ENCODE measurements at regions not wholly inside any gene's neighbourhood (a gene's known extent, or its start where the extent isn't known, plus 50 kb on each side); places are given as distances from the start of the nearest gene placed in this dataset.

DNA sequence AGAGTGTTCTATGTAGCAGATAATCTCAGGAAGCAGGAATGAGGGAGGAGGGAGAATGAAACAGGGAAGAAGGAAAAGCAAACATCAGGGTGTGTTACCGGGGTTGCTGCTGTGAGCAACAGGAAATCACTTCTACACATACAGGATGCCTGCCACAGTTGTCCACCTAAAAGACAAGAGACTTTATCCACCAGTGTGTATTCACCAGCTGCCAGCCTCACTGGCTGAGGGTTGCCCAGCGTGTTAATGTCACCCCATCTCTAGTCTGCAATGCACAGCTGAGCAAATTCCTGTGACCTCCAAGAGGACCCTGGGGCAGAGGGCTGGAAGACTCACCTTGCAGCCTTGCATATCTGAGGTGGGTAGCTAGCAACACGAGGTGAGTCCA, 183.7 kb downstream of the GPAM start:
- DNase-seq = no peak

DNA sequence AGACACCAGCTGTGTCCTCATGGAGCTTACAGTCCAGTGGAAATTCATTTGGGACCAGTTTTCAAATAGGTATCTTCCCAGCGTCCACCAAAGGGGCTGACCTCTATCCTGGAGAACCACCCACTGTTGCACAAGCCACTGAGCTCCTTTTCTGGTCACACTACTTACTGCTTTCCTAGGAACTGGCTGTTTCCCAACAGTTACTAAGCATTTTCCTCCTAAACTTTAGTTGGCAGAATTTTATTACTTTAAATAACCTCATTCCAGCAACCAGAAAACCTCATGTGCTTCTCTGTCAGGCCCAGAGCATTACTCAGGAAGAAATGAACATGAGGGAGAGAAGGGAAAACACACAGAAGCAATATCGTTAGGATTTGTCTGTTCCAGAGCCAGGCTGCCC, 183.1 kb downstream of the GPAM start:
- DNase-seq = peak; percentile 44

DNA sequence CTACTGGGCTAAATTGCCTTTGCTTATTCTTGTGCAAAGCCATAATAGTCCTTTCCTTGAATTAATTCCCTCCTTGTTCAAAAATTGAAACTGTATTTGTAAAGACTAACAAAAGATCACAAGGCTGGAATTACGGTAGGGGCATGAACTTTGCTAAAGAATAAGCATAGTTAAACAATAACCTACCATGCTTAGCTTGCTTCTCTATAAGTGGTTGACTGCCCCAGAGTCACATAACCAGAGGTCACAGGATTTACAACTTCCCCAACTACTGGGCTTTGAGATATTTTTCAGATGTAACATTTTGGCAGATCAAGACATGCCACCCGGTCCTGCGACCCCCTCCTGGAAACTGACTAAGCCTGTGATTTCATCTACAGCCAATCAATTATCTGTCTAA, 181.4 kb downstream of the GPAM start:
- DNase-seq = no peak

DNA sequence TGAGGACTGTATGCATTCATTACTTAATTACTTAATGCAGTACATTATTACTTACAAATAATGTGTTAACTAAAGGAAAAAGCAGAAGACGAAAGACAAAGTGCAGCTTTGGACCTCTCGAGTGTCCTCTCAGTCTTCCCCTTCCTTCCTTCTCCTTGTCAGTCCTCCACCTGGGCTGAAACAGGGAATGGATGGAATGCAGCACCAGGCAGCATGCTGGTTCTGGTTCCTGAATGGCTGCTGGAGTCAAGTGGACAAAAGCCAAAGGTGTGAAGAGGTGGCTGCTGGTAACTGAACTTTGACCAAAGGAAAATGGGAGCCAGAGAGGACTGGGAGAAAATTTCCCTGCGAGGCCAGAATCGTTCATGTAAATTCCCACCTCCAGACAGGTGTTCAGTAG, 179.5 kb downstream of the GPAM start:
- no peak for DNase-seq

DNA sequence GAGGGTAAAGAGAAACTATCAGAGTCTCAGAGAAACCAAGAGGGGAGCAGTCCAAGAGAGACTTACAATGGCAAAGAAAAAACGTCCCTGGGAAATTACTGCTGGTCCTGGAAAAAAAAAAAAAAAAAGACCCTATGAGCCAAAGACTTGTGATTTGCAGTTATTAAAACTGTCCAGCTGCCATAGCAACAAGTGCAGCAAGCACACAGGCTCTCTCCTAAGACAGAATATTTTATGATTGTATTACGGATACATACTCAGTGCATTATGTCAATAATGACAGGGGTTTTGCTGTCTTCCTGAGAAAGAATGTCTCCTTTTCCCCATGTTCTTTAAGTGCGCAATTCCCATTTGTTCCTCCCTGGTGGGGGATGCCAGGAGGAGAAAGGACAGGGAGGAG, 178.5 kb downstream of the GPAM start:
- no peak for DNase-seq

DNA sequence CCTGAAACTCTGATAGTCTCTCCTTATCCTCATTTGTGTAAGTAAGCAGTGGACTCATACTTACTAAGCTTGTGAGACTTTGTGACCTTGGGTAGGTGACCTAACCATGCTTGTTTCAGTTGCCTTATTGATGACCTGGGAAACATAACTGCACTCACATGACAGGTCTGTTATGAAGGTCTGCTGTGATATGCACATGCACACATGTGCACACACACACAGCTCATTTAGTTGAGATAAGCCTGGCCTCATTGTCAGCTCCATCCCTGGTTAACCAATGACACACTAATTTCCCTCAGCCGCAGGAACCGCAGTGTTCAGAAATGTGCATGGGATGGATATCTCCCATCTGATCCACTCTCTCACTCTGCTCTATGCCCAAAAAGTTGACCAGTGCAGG, 177.2 kb downstream of the GPAM start:
- DNase-seq = no peak

DNA sequence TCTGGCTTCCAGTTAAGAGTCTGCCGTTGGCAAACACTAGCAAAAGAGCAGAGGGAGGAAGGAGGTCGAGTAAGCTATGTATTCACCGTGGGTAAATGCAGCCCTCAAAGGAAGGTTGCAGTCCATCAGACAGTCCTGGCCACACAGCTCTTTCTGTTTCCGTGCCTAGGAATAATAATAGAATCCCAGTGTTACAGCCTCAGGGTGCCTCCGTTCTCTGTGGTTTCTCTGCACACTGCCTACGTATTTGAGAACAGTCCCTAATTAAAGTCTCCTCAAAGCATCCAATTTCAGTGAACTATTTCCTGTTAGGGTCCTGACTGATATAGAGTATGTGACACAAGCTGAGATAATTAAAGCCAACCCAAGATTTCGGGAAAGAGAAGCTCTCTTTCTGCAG, 176.7 kb downstream of the GPAM start:
- no peak for DNase-seq

DNA sequence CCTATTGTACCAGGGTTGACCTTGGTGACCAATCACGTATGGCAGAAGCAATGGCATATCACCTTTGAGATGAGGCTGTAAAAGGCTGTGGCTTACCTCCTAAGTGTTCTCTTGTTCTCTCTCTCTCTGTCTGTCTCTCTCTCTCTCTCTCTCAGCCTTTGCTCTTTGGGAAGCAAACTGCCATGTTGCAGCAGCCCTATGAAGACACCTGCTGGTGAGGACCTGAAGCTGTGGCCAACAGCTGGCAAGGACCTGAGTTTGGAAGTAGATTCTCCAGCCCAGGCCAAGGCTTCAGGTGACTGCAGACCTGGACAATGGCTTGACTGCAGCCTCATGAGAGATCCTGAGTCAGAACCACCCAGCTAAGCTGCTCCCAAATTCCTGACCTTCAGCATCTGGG, 161.4 kb downstream of the GPAM start:
- no peak for DNase-seq

DNA sequence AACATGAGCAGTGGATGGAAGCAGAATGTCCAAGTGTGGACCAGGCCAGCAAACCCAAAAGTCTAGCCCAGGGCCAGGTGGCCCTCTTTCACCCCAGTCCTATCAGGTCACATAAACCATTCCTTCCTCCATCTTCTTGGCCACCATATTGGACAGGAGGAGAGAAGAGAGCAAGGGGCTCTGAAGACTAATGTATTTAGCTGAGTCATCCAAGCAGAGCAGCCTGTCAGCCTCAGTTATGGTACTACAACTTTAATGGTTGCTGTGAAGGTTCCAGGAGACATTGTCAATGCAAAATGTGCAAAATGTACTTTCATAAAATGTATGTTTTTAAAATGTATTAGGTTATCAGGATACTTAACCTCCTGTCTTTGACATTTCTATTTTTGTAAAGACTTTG, 159.5 kb downstream of the GPAM start:
- DNase-seq = no peak

DNA sequence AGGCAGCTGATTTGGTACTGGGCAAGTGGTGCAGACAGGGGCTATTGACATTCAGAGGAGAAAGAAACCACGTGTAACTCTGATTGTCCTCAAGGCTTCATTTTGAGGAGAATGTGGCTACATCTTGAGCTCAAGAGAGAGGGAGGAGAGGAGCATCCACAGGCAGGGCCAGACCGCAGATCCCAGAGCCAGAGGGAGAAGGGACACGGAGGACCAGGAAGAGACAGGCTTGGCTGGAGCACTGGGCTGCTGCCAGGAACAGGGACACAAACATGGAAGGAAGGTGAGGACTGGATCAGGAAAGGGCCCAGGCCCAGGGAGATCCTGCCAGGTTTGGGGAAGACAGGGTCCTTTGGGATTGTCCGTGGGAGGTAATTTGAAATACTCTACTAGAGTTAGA, 158.3 kb downstream of the GPAM start:
- no peak for DNase-seq

DNA sequence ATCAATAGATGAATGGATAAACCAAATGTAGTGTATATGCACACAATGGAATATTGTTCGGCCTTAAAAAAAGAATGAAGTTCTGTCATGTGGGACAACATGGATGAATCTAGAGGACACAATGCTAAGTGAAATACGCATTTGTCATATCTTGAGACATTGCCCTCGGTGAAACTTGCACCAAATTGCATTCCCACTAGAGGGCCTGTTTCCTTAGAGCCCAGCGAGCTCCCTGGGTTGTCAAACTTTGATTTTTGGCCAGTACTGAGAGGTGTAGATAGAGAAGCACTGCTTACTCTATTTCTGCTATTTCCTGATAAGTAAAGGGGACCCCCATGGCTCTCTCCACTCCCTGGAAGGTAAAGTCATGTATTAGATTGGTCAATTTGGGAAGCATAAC, 157.1 kb downstream of the GPAM start:
- DNase-seq = no peak

DNA sequence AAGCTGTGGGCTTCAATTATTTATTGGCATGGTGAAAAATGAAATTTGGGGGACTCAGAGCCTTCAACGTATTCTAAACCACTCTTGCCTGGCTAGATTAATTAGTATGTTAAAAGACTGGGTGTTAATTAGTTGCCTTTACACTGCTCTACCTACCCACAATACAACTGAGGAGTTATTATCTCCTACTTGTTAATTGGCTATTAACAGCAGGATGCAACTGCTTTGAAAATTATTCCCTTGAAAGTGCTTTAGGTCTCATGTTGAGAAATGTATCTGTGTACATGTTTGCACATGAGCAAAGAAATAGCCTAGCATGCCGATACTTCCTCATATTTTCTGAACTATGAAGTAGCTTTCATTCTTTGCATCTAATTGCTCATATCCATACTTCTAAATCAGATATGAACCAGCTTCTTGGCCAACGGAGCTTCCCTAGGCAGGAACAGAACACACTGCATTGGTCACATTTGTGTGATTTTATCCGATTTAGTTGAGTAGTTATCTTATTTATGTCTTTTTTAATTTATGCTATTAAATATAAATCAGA, 155.8 kb downstream of the GPAM start:
- DNase-seq = no peak

DNA sequence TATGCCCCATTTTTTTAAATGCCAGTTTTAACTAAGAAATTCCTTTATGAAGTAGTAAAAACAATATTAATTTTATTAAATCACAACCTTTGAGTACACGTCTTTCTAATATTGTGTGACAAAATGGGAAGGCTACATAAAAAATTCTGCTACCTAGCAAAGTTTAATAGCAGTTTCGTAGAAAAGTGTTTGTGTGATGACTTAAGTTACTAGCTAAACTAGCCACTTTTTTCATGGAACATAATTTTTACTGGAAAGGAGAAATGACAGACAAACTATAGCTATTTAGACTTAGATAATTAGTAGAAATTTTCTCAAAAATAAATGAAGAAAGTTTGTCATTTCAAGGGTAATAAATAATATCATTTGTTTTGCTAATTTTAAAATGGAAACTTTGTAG, 153.1 kb downstream of the GPAM start:
- DNase-seq = no peak

DNA sequence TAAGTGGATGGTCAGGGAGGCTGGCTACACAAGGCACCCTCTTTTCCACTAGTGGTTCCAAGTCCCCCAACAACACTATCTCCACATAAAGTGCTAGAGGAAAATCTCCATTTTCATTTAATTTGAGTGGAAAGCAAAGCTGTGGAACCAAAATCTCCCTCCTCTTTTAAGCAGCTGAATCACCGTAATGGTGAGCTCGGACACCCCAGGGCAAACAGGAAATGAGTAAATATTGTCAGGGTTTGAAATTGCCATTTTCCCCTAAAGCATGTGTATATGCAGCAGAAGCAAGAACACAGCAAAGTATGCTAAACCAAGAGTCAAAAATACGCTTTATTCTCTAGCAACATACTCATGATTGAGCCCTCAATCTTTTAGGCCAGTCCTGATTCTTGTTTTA, 143.7 kb downstream of the GPAM start:
- DNase-seq = no peak

DNA sequence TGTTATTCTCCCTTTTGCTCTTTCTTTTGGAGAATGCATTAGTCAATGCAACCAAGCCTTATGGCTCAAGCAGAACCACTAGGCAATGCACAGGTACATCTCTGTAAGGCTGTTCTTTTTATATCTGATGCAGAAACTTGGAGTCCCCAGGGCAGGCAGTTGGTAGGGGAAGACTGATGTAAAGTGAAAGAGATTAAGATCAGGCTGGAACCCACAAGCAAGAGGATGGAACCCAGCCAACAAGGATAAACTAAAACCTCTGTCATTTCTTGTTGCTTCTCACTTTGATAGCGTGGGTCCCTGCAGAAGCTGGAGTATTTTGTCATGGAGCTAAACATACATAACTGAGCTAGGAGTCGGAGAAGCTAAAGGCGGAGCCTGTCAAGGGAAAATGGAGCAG, 142.9 kb downstream of the GPAM start:
- DNase-seq = no peak

DNA sequence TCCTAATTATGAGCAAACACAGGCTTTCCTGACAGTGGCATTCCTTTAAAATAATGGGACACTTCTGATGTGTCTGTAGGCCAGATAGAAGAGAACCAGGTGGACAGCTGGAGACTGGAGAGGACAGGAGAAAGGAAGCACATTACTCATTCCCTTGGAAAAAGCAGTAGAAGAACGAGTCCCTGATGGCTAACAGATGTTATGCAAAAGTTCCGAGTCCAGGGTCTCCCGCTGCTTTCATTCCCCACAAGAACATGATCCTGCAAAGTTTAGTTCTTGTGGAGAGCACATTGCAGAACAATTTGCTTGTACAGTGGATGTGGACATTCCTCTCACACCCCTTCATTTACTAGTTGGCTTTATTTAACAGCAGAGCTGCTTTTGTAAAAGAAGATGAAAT, 137.6 kb downstream of the GPAM start:
- peak; percentile 15 for DNase-seq

DNA sequence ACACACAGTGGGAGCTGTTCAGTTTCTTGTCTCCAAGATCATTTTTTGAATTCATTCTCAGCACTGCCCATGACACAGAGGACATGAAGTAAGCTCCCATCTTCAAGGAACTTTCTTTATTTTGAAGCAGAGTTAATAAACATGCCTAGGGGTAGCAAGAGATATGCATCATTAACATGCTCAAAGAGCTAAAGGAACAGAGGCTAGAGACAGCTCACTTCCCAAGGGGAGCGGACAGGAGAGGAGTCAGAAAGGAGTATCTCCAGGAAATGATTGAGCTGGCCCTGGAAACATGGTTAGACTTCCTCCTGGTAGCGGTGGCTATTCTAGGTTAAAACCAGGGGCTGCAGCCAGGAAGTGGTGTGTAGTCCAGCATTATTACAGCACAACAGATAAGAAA, 135.9 kb downstream of the GPAM start:
- DNase-seq = no peak

DNA sequence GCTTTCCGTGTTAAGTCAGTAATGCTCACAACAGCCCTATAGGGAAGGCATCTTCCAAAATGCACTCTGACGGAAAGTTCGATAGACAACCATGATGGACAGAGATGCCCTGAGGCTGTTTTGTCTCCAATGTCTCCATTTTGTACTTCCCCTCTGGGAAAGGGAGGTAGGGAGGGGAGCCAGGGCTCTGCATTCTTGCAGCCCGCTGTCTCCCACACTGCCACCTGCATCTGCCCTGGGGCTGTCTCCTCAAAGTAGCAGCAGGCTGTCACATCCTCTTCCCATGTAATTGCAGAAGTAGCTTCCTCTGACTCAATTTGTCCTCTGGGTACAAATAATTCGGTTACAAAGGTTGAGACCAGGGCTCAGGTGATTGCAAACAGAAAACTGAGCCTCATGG, 131.4 kb downstream of the GPAM start:
- DNase-seq = no peak

DNA sequence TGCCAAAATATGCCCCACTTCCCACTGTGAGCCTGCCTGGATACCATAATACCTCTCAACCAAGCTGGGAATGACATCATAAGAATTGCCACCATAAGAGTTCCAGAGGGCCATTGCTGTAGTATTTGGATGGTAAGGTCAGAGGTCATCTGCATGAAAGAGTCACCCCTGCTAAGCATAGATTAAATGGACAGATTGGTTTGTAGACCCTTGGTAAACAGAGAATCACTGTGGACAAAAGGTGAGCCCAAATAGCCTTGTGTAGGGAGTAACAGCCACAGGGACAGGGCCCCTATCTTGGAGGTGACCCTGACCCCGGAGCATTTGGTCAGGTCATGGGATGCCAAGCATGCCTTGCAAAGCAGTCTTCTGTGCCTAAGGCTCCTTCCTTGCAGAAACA, 129.7 kb downstream of the GPAM start:
- DNase-seq = no peak

DNA sequence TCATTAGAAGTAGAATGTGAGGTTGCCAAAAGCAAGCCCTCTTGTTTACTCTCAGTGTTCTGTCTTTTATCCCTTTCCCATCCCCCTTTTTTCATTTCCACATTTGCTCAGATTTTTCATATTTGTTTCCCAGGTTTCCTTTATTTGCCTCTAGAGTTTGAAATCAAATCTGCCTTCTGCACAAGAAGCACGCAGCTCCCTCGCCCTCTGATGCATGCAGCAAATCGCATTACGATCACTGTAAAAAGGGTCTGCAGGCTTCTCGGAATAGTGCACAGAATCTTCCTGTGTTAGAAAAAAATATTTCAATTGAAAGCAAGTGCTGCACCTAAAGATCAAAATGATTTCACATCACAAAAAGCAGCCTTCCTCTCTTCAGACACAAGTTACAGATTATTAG, 129.0 kb downstream of the GPAM start:
- DNase-seq = no peak

DNA sequence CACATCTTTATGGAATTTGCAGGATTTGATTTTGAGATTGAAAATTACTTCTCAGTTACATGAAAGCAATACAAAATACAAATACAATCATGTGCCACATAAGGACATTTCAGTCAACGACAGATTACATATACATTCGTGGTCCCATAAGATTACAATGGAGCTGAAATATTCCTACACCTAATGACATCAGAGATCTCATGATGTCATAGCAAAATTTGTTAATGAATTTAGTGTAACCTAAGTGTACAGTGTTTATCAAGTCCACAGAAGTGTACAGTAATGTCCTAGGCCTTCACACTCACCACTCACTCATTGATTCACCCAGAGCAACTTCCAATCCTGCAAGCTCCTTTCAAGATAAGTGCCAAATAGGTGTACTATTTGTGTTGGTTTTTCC, 126.5 kb downstream of the GPAM start:
- DNase-seq = no peak

DNA sequence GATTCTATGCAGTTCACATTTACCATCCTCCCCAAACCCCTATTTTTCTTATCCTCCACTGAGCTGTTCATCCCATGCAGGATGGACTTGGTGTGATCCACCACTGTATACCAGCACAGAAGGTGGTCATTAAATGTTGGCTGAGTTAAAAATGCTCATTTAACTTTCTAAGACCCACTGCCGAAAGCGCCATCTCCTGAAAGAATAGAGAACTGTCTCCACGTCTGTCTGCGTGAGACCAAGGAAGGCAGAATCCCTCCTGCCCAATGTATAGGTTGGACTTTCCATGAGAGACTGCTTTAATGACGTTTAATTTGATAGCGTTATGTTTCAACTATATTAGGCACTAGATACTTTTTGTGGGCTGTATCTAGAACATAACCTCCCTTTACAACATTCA, 124.3 kb downstream of the GPAM start:
- no peak for DNase-seq

DNA sequence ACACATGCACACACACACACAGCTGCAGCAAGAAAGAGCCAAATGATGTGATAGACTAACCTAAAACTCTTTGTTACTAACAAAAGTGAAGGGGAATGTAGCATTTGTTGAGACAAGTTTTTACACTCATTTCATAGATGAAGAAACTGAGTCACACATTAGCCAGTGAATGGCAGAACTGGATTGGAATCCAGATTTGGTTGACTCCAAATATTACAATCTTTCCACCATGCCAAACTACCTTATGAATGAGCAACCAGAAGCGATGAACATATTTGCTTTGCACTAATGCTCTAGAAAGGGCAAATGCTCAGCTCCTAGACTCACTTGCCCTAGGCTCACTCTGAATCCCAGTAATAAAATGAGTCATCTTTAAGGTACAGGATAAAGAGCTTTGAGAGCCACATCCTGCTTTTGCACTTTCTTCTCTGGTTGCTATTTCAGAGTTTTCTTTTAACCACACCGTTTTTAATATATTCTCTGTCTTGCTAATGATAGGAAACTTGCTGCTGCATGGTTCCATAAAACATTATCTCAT, 111.9 kb downstream of the GPAM start:
- DNase-seq = no peak

DNA sequence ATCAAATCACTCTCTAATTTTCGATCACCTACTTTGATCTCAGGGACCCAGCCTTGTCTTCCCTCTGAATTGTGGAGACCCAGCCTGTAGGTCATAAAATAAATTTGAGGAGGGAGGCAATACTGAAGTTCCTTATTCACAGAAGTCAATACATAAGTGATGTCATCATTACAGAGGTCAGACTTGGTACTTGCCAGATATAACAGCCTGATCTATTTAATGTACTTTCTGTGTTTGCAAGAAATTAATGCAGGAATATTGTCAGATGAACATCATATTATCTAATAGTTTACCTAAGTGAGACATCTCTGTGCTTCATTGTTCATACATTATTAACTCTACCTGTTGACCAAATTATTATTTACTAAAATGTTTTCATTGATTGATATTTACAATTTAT, 105.6 kb downstream of the GPAM start:
- no peak for DNase-seq

DNA sequence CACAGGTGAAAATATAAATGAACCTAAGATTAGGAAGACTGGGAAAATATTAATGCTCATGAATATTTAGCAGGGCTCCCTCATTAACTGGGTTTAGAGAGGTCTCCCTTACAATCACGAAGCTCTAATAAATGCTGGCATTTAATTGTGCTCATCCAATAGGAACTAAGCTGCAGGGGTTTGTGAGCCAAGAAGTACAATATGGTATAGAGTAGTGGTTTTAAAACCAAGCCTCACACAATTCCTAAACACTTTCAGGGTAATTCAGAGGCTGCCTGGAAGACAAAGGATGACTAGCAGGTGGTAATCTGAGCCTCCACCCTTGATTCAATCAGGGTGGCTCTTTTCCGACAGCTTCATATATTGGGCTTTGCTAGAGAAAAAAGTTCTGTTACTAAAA, 103.3 kb downstream of the GPAM start:
- no peak for DNase-seq

DNA sequence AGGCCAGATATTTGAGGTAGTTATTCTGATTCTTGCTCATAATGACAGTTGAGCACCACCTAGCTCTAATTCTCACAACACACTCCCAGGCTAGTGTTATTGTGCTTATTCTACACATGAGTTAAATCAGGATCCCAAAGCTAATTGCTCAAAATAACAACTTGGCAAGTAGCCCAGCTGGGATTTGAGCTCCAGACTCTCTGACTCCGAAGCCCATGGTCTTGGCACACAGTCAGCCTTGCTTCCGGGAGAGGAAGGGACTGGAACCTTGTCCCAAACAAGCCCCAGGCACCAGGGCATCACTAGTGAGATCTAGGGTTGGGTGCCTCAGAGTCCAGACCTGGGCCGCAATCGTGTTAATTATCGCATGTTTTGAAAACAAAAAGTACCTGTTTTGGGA, 101.4 kb downstream of the GPAM start:
- DNase-seq = no peak

All from fibroblast of upper back skin (primary cell).